HEK293T (cell line): ENCODE measurements at regions not wholly inside any gene's neighbourhood (a gene's known extent, or its start where the extent isn't known, plus 50 kb on each side); places are given as distances from the start of the nearest gene placed in this dataset.

Experiments
- CTCF ChIA-PET: fragments of 350-600 bp; formaldehyde crosslinking; extraction: SDS; loops from one replicate; lab custom pipeline; 2021; ENCODE audit warnings: antibody characterized with exemption, inconsistent platforms; lab: Yijun Ruan, JAX
- POLR2A ChIA-PET: fragments of 350-600 bp; formaldehyde crosslinking; extraction: SDS; loops from one replicate; lab custom pipeline; 2020; ENCODE audit warnings: antibody characterized with exemption, inconsistent platforms; lab: Yijun Ruan, JAX
- DNase-seq: peaks from one replicate; pipeline ENCODE4 v3.0.0; 2012; ENCODE audit warnings: mixed read lengths; ENCODE audit errors: extremely low spot score
- ARNT ChIP-seq: fragments of 450-650 bp; IDR thresholded peaks from 2 replicates; pipeline ENCODE4 v1.6.1; 2017; ENCODE audit warnings: mild to moderate bottlenecking
- BHLHE40 ChIP-seq: fragments of 450-650 bp; IDR thresholded peaks from 2 replicates; pipeline ENCODE4 v1.6.1; 2016; ENCODE audit warnings: mild to moderate bottlenecking, moderate library complexity, borderline replicate concordance
- CTBP1 ChIP-seq: fragments of 450-650 bp; IDR thresholded peaks from 2 replicates; pipeline ENCODE4 v1.6.1; 2016; ENCODE audit warnings: borderline replicate concordance
- ELF4 ChIP-seq: fragments of 450-650 bp; IDR thresholded peaks from 2 replicates; pipeline ENCODE4 v1.6.1; 2017; ENCODE audit warnings: antibody characterized with exemption
- FOXA1 ChIP-seq: fragments of 450-650 bp; IDR thresholded peaks from 2 replicates; pipeline ENCODE4 v1.6.1; 2016; ENCODE audit warnings: mild to moderate bottlenecking
- FOXK2 ChIP-seq: fragments of 450-650 bp; IDR thresholded peaks from 2 replicates; pipeline ENCODE4 v1.6.1; 2016; ENCODE audit warnings: mild to moderate bottlenecking
- FOXM1 ChIP-seq: fragments of 450-650 bp; IDR thresholded peaks from 2 replicates; pipeline ENCODE4 v1.6.1; 2017; ENCODE audit warnings: mild to moderate bottlenecking, borderline replicate concordance
- HDGF ChIP-seq: fragments of 450-650 bp; IDR thresholded peaks from 2 replicates; pipeline ENCODE4 v1.6.1; 2017; ENCODE audit warnings: antibody characterized with exemption, borderline replicate concordance
- L3MBTL2 ChIP-seq: fragments of 450-650 bp; conservative IDR thresholded peaks from 2 replicates; pipeline ENCODE4 v1.6.1; 2016; ENCODE audit warnings: mild to moderate bottlenecking
- LEF1 ChIP-seq: fragments of 450-650 bp; IDR thresholded peaks from 2 replicates; pipeline ENCODE4 v1.6.1; 2017; ENCODE audit warnings: mild to moderate bottlenecking, borderline replicate concordance
- NFRKB ChIP-seq: fragments of 450-650 bp; IDR thresholded peaks from 2 replicates; pipeline ENCODE4 v1.6.1; 2016; ENCODE audit warnings: mild to moderate bottlenecking, moderate library complexity
- SP1 ChIP-seq: fragments of 450-650 bp; IDR thresholded peaks from 2 replicates; pipeline ENCODE4 v1.6.1; 2017
- SUZ12 ChIP-seq: fragments of 450-650 bp; IDR thresholded peaks from 2 replicates; pipeline ENCODE4 v1.6.1; 2016; ENCODE audit warnings: mild to moderate bottlenecking
- TARDBP ChIP-seq: fragments of 450-650 bp; IDR thresholded peaks from 2 replicates; pipeline ENCODE4 v1.6.1; 2016
- ZNF384 ChIP-seq: fragments of 450-650 bp; IDR thresholded peaks from 2 replicates; pipeline ENCODE4 v1.6.1; 2016
- TF ChIP-seq, protein P1 (sequence below): fragments of 450-650 bp; IDR thresholded peaks from 2 replicates; pipeline ENCODE4 v1.6.1; 2016

DNA sequence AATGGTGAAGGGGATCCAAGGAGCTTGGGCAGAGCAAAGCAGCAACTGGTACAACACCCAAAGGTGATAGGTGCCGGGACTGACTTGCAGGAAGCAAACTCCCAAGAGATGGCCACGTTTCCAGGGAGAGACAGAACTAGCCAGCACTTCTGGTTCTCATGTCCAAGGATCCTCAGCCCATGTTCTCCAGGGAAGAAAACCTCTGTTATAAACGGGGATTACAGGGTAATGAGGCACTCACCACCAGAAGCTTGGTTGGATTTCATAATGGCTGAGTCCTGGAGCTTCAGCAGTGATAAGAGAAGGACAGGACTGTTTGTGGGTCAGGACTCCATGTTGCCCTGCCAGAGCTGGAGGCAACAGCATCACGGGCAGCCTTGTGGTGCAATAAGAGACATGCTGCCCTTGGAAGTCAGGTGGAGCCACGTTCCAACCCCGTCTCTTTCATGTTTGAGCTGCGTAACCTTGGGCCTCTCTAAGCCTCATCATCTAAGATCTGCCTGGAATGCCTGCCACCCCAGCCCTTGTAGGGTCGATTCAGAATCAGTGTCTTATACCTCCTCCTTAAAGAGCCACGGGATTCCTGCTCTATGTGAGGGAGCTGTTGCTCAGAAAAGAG is 181.0 kb downstream of the ABHD5 start:
- ChIA-PET CTCF (interaction anchor here (1.4 kb wide), 1 partner anchor 16 kb away, joined by 4 read pairs; no protein-coding TSS in a partner anchor), POLR2A (no interaction called here)
- TF ChIP-seq L3MBTL2 (no peak), FOXK2 (no peak), FOXA1 (no peak), FOXM1 (no peak), NFRKB (no peak), SUZ12 (no peak), ARNT (no peak), BHLHE40 (no peak), SP1 (no peak), CTBP1 (no peak), TARDBP (no peak), LEF1 (no peak), ZNF384 (no peak), HDGF (no peak), ELF4 (no peak)
- TF ChIP-seq, protein P1, sequence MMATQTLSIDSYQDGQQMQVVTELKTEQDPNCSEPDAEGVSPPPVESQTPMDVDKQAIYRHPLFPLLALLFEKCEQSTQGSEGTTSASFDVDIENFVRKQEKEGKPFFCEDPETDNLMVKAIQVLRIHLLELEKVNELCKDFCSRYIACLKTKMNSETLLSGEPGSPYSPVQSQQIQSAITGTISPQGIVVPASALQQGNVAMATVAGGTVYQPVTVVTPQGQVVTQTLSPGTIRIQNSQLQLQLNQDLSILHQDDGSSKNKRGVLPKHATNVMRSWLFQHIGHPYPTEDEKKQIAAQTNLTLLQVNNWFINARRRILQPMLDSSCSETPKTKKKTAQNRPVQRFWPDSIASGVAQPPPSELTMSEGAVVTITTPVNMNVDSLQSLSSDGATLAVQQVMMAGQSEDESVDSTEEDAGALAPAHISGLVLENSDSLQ: no peak
- DNase-seq: no peak

DNA sequence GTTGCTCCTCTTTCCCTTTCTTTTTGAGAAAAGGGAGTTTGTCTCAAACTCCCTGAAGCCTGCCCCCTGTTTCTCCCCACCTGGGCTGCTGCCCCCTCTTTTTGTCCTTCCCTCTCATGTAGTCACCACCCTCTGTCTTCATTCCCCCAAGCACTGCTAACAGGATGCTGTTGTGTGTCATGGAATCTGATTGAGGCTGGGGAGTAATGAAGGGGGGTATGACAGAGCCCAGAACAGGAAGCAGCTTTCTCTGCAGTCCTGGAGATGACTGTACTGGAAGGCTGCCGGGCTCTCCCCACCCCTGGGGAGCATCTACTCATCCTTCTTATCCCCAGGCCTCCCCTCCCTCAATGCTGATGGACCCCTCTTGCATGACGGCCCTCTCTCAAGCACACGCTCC is 181.6 kb downstream of the ABHD5 start:
- TF ChIP-seq NFRKB: no peak
- TF ChIP-seq, protein P1: no peak
- TF ChIP-seq SUZ12: no peak
- TF ChIP-seq HDGF: no peak
- no peak for TF ChIP-seq BHLHE40
- TF ChIP-seq ZNF384: no peak
- no peak for TF ChIP-seq FOXA1
- no peak for TF ChIP-seq SP1
- no peak for TF ChIP-seq ELF4
- no peak for TF ChIP-seq TARDBP
- TF ChIP-seq LEF1: no peak
- no peak for TF ChIP-seq ARNT
- TF ChIP-seq FOXK2: no peak
- no peak for TF ChIP-seq L3MBTL2
- CTCF ChIA-PET: interaction anchor here (1.4 kb wide), 1 partner anchor 16 kb away, joined by 4 read pairs; no protein-coding TSS in a partner anchor
- POLR2A ChIA-PET: no interaction called here
- DNase-seq: no peak

DNA sequence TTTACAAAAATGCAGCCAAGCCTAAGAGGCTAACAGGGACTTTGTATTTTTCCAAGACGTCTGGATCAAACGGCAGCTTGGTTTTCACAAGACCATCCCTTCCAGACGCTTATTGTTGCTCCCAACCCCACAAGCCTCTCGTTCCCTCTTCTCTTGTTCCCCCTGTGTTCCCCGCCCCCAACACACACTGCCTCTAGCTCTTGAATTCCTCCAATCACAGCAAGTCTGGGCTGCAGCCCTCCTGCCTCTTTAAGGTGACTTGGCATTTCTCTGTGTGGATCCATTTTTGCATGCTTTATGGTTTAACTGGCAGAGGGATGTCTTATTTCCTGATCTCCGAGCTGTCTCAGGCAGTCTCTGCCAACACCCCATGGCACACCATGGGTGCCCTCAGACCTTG is 182.2 kb downstream of the ABHD5 start:
- ChIA-PET CTCF (interaction anchor here (1.4 kb wide), 1 partner anchor 17 kb away, joined by 4 read pairs; no protein-coding TSS in a partner anchor), POLR2A (no interaction called here)
- DNase-seq: no peak
- TF ChIP-seq BHLHE40 (no peak), ZNF384 (no peak), FOXA1 (no peak), FOXM1 (no peak), LEF1 (no peak), TARDBP (no peak), HDGF (no peak)

DNA sequence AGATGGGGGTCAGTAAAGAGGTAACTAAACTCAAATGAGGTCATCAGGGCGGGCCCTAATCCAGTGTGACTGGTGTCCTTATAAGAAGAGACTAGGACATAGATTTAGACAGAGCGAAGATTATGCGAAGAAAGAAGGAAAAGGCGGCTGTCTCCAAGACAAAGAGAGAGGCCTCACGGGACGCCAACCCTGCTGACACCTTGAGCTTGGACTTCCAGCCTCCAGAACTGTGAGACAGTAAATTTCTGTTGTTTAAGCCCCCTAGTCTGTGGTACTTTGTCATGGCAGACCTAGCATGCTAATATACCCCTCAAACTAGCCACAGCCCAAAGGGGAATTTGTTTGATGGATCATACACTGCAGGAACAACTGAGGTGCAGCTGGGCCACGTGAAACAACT is 183.0 kb downstream of the ABHD5 start:
- TF ChIP-seq NFRKB: no peak
- TF ChIP-seq SUZ12: no peak
- TF ChIP-seq FOXM1: no peak
- TF ChIP-seq LEF1: no peak
- TF ChIP-seq FOXA1: no peak
- TF ChIP-seq BHLHE40: no peak
- no peak for TF ChIP-seq ZNF384
- TF ChIP-seq, protein P1: no peak
- no peak for TF ChIP-seq FOXK2
- TF ChIP-seq TARDBP: no peak
- TF ChIP-seq HDGF: no peak
- TF ChIP-seq L3MBTL2: no peak
- no peak for TF ChIP-seq ELF4
- no peak for TF ChIP-seq CTBP1
- TF ChIP-seq SP1: no peak
- no peak for TF ChIP-seq ARNT
- no peak for DNase-seq
- POLR2A ChIA-PET: no interaction called here
- CTCF ChIA-PET: no interaction called here

DNA sequence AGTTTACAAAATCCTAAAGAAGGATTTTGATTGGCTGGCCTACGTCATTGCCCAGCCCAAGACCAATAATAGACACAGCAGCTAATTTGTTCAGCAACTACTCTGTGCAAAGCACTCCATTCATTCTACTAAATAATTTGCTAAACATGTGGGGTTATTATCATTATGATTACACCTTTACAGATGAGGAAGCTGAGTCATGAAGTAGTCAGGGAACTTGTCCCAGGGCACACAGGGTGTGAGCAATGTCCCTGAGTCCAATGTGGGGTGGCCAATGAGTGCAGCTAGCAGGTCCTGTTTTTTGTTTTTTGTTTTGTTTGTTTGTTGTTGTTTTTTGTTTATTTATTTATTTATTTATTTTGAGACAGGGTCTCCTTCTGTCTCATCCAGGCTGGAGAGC is 183.6 kb downstream of the ABHD5 start:
- DNase-seq: no peak
- POLR2A ChIA-PET: no interaction called here
- TF ChIP-seq BHLHE40 (no peak), NFRKB (no peak), LEF1 (no peak), ELF4 (no peak), ZNF384 (no peak), L3MBTL2 (no peak), HDGF (no peak), FOXM1 (no peak), FOXA1 (no peak), FOXK2 (no peak), CTBP1 (no peak), ARNT (no peak), TARDBP (no peak)
- CTCF ChIA-PET: no interaction called here

DNA sequence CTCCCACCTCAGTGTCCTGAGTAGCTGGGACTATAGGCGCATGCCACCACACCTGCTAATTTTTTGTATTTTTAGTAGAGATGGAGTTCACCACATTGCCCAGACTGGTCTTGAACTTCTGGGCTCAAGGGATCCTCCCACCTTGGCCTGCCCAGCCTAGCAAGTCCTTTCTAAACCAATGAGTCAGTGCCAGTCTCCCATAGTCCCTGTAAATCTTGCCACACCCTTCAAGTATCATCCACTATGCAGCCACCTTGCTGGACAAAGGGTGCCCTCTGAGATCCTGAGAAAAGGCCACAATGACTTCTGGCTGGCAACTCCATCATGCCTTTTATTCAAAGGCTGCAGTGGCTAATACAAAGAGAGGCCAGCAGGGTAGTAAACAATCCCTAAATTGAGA is 184.0 kb downstream of the ABHD5 start:
- no peak for TF ChIP-seq FOXK2
- no peak for TF ChIP-seq ARNT
- TF ChIP-seq ZNF384: no peak
- no peak for DNase-seq
- ChIA-PET POLR2A (no interaction called here), CTCF (no interaction called here)
